H1 (cell line): ENCODE measurements at regions not wholly inside any gene's neighbourhood (a gene's known extent, or its start where the extent isn't known, plus 50 kb on each side); places are given as distances from the start of the nearest gene placed in this dataset.
A peak's percentile ranks its signal among the peaks of the same experiment; 100 is the strongest.

Source experiments
- CTCF ChIA-PET: fragments of 300-600 bp; sonication (Branson Sonifier 250); formaldehyde crosslinking; loops from one replicate; lab custom pipeline; 2021; ENCODE audit not compliant: partially characterized antibody; lab: Charles Lee
- POLR2A ChIA-PET: fragments of 300-600 bp; sonication (Branson Sonifier 250); formaldehyde crosslinking; loops from one replicate; lab custom pipeline; 2021; ENCODE audit warnings: inconsistent platforms; ENCODE audit not compliant: partially characterized antibody; lab: Charles Lee
- DNase-seq, 2 experiments: peaks; one replicate each; pipeline versions ENCODE4 v3.0.0 to v3.0.0-alpha.2; 2010 to 2022; ENCODE audit warnings: low spot score in 2 of 2, low read depth in 1 of 2, mixed read lengths in 1 of 2
- FAIRE-seq: peaks from 2 replicates; lab custom pipeline; 2011; peaks lifted over from hg19 to GRCh38; lab: Jason Lieb, UNC
- H2AFZ ChIP-seq: 2 replicates; pipeline ENCODE4 v1.8.1; 2012; ENCODE audit warnings: low read length, inconsistent platforms
- H2AK5ac ChIP-seq: 2 replicates; pipeline ENCODE4 v1.6.1; 2013; ENCODE audit warnings: low read depth, low read length
- H2BK120ac ChIP-seq: replicated peaks from 2 replicates; pipeline ENCODE3; 2013; ENCODE audit warnings: low read depth, low read length, inconsistent platforms
- H2BK12ac ChIP-seq: 2 replicates; pipeline ENCODE4 v1.6.1; 2013; ENCODE audit warnings: low read depth, low read length
- H2BK15ac ChIP-seq: 2 replicates; pipeline ENCODE4 v1.6.1; 2013; ENCODE audit warnings: low read length
- H2BK20ac ChIP-seq: 2 replicates; pipeline ENCODE4 v1.6.1; 2013; ENCODE audit warnings: low read length
- H2BK5ac ChIP-seq: 2 replicates; pipeline ENCODE4 v1.6.1; 2013; ENCODE audit warnings: low read depth, low read length
- H3K14ac ChIP-seq: 2 replicates; pipeline ENCODE4 v1.6.1; 2013; ENCODE audit warnings: inconsistent platforms; ENCODE audit not compliant: insufficient read length
- H3K18ac ChIP-seq: 2 replicates; pipeline ENCODE4 v1.6.1; 2013; ENCODE audit warnings: low read length; ENCODE audit errors: extremely low read depth
- H3K23ac ChIP-seq: 2 replicates; pipeline ENCODE4 v1.6.1; 2013; ENCODE audit warnings: inconsistent platforms; ENCODE audit not compliant: insufficient read length
- H3K23me2 ChIP-seq: 2 replicates; pipeline ENCODE4 v1.6.1; 2013; ENCODE audit warnings: low read depth, low read length
- H3K27ac ChIP-seq: 2 replicates; pipeline ENCODE4 v1.6.1; 2011; ENCODE audit warnings: low read depth, low read length, inconsistent platforms
- H3K27me3 ChIP-seq, 4 experiments: replicated peaks in 1 of 4; 1 replicate in 1 of 4; 2 replicates in 3 of 4; pipeline versions ENCODE4 v1.6.1 to v1.8.1; 2011 to 2013; ENCODE audit warnings: low read length in 3 of 4, mild to moderate bottlenecking in 3 of 4, inconsistent platforms in 2 of 4, mixed read lengths in 2 of 4, moderate library complexity in 1 of 4; ENCODE audit not compliant: control insufficient read depth in 3 of 4, insufficient read depth in 3 of 4; ENCODE audit errors: extremely low read depth in 1 of 4
- H3K36me3 ChIP-seq, 4 experiments: 2 replicates each; pipeline versions ENCODE4 v1.6.1 to v1.8.1; 2011 to 2013; ENCODE audit warnings: mild to moderate bottlenecking in 4 of 4, low read length in 3 of 4, moderate library complexity in 2 of 4, control low read depth in 1 of 4, inconsistent platforms in 1 of 4; ENCODE audit not compliant: insufficient read depth in 4 of 4, control insufficient read depth in 2 of 4
- H3K4ac ChIP-seq: replicated peaks from 2 replicates; pipeline ENCODE3; 2013; ENCODE audit warnings: low read length, low read depth, mixed read lengths, inconsistent platforms; ENCODE audit not compliant: insufficient read length
- H3K4me1 ChIP-seq, 4 experiments: replicated peaks in 1 of 4; 1 replicate in 1 of 4; 2 replicates in 3 of 4; pipeline versions ENCODE4 v1.6.1 to v1.8.1; 2011 to 2013; ENCODE audit warnings: low read length in 3 of 4, inconsistent platforms in 2 of 4, mixed read lengths in 1 of 4; ENCODE audit not compliant: insufficient read depth in 4 of 4, control insufficient read depth in 3 of 4
- H3K4me2 ChIP-seq, 2 experiments: 2 replicates each; pipeline versions ENCODE4 v1.6.1 to v1.8.1; 2011 to 2013; ENCODE audit warnings: low read depth in 2 of 2, low read length in 2 of 2, control low read depth in 1 of 2, inconsistent platforms in 1 of 2, mild to moderate bottlenecking in 1 of 2; ENCODE audit not compliant: insufficient read depth in 1 of 2
- H3K4me3 ChIP-seq, 4 experiments: fragments of 200-600, 300-600 bp in 1 of 4; sonication (generic), shearing (Covaris generic), sonication (Bioruptor Twin) in 1 of 4; 2 replicates each; pipeline versions ENCODE4 v1.5.1 to v1.8.1; 2011 to 2016; ENCODE audit warnings: low read length in 4 of 4, low read depth in 3 of 4, control low read depth in 2 of 4, inconsistent platforms in 2 of 4, mild to moderate bottlenecking in 2 of 4, mixed read lengths in 1 of 4, moderate library complexity in 1 of 4; ENCODE audit not compliant: insufficient read depth in 2 of 4; ENCODE audit errors: extremely low read depth in 1 of 4
- H3K56ac ChIP-seq: replicated peaks from 2 replicates; pipeline ENCODE3; 2013; ENCODE audit warnings: low read depth, mild to moderate bottlenecking, mixed read lengths, low read length, inconsistent platforms; ENCODE audit not compliant: insufficient read length
- H3K79me1 ChIP-seq: 2 replicates; pipeline ENCODE4 v1.6.1; 2013; ENCODE audit warnings: low read depth, low read length, control low read depth
- H3K79me2 ChIP-seq, 2 experiments: 2 replicates each; pipeline versions ENCODE4 v1.6.1 to v1.8.1; 2012 to 2013; ENCODE audit warnings: low read length in 2 of 2, mild to moderate bottlenecking in 2 of 2, inconsistent platforms in 1 of 2; ENCODE audit not compliant: insufficient read depth in 2 of 2, control insufficient read depth in 1 of 2
- H3K9ac ChIP-seq, 4 experiments: replicated peaks in 1 of 4; 1 replicate in 1 of 4; 2 replicates in 3 of 4; pipeline versions ENCODE4 v1.6.1 to v1.8.1; 2011 to 2013; ENCODE audit warnings: low read depth in 3 of 4, low read length in 3 of 4, control low read depth in 2 of 4, mild to moderate bottlenecking in 2 of 4, moderate library complexity in 2 of 4, inconsistent platforms in 1 of 4; ENCODE audit errors: extremely low read depth in 1 of 4
- H3K9me3 ChIP-seq, 2 experiments: 2 replicates each; pipeline versions ENCODE4 v1.6.1 to v1.8.1; 2012 to 2013; ENCODE audit warnings: mild to moderate bottlenecking in 2 of 2, moderate library complexity in 2 of 2, control low read depth in 1 of 2, inconsistent platforms in 1 of 2, low read depth in 1 of 2, low read length in 1 of 2, mixed read lengths in 1 of 2; ENCODE audit not compliant: insufficient read depth in 2 of 2
- H4K20me1 ChIP-seq, 2 experiments: replicated peaks in 1 of 2; 2 replicates each; pipeline versions ENCODE3 to v1.8.1; 2011 to 2013; ENCODE audit warnings: inconsistent platforms in 2 of 2, low read length in 2 of 2, mild to moderate bottlenecking in 1 of 2; ENCODE audit not compliant: insufficient read depth in 2 of 2, control insufficient read depth in 1 of 2
- H4K5ac ChIP-seq: 2 replicates; pipeline ENCODE4 v1.6.1; 2013; ENCODE audit warnings: low read length, low read depth, mixed read lengths, inconsistent platforms; ENCODE audit not compliant: insufficient read length
- H4K8ac ChIP-seq: 2 replicates; pipeline ENCODE4 v1.8.0; 2013; ENCODE audit warnings: mild to moderate bottlenecking, moderate library complexity, low read length, inconsistent platforms; ENCODE audit not compliant: insufficient read depth; ENCODE audit errors: extremely low read depth
- H4K91ac ChIP-seq: replicated peaks from 2 replicates; pipeline ENCODE3; 2013; ENCODE audit warnings: low read length, mixed read lengths, inconsistent platforms; ENCODE audit not compliant: insufficient read length
- ATF3 ChIP-seq: IDR thresholded peaks from 2 replicates; pipeline ENCODE4 v1.6.1; 2011; ENCODE audit warnings: low read depth, mild to moderate bottlenecking, low read length; ENCODE audit not compliant: insufficient read depth
- CBX5 ChIP-seq: fragments of 300-800, 300-1000 bp; sonication (generic); IDR thresholded peaks from 2 replicates; pipeline ENCODE4 v1.7.1; 2016; ENCODE audit warnings: antibody characterized with exemption, low read length, low read depth
- CREB1 ChIP-seq: IDR thresholded peaks from 2 replicates; pipeline ENCODE4 v1.6.1; 2012; ENCODE audit warnings: inconsistent platforms
- EGR1 ChIP-seq: IDR thresholded peaks from 2 replicates; pipeline ENCODE4 v1.6.1; 2011; ENCODE audit warnings: low read depth, low read length, borderline replicate concordance
- NANOG ChIP-seq: IDR thresholded peaks from 2 replicates; pipeline ENCODE4 v1.6.1; 2011; ENCODE audit warnings: low read length, low read depth, mild to moderate bottlenecking, inconsistent platforms; ENCODE audit not compliant: insufficient read depth, poor library complexity, severe bottlenecking
- RBBP5 ChIP-seq: IDR thresholded peaks from 2 replicates; pipeline ENCODE4 v1.7.1; 2012; ENCODE audit warnings: low read depth, mild to moderate bottlenecking, inconsistent platforms, low read length, moderate library complexity, borderline replicate concordance
- WGBS, 2 experiments: shearing (Covaris generic) in 1 of 2; methylation state at CpG; one replicate each; pipeline versions ENCODE4 v1.1.6 to v1.1.7; 2013 to 2015; ENCODE audit warnings: low lambda C conversion rate in 2 of 2, mixed read lengths in 2 of 2, inconsistent platforms in 1 of 2, low coverage in 1 of 2, missing lambda C conversion rate in 1 of 2; ENCODE audit not compliant: insufficient replicate concordance in 2 of 2, insufficient coverage in 1 of 2, insufficient read length in 1 of 2; ENCODE audit errors: extremely low coverage in 1 of 2, missing lambda C conversion rate in 1 of 2; 5-methylcytosine and 5-hydroxymethylcytosine counted together

DNA sequence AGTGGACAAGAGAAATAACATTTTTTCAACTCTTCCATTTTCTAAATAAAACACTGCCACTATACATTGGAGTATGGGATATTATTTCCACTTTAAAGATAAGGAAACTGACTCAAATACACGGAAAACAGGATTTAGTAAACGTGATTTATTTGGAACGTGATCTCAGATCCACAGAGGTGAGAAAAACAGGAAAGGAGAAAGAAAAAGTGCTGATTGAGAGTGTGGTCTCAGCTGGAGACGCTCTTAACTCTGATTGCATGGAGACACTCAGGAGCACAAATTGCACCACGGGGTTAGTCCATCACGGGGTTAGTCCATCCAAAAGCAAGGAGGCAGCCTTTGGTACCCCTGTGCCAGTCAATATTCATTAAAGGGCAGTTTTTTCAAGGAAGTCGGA lies 142.5 kb downstream of the GNAT3 start:
- Histone ChIP-seq H3K27me3 (no peaks in the 10 kb centered on the region), H4K5ac (no peak overlapping the region), H3K9me3 (0 out of 4 replicates have a peak, but pooled peaks cover 0 to 3% of the 10 kb centered on the region in 2 experiments), H3K14ac (no peak overlapping the region), H3K36me3 (no peaks in the 10 kb centered on the region), H3K56ac (no peak overlapping the region), H3K79me2 (no peaks in the 10 kb centered on the region), H2BK20ac (no peak overlapping the region), H3K9ac (no peak overlapping the region), H3K18ac (no peak overlapping the region), H3K79me1 (no peaks in the 10 kb centered on the region), H3K4me2 (no peak overlapping the region), H3K4ac (no peak overlapping the region), H3K27ac (no peak overlapping the region), H3K4me1 (no peaks in the 10 kb centered on the region), H4K20me1 (no peaks in the 10 kb centered on the region), H2BK5ac (no peak overlapping the region), H2BK12ac (no peak overlapping the region), H3K23ac (no peak overlapping the region), H3K23me2 (no peaks in the 10 kb centered on the region), H2BK120ac (no peak overlapping the region), H2AK5ac (no peak overlapping the region), H4K8ac (no peak overlapping the region), H2AFZ (0 out of 2 replicates have a peak overlapping the region, but pooled peaks have one; percentile 49), H4K91ac (no peak overlapping the region), H3K4me3 (no peak overlapping the region), H2BK15ac (no peak overlapping the region)
- ChIA-PET POLR2A (interaction anchor here (0.5 kb wide), 1 partner anchor 1043 kb away, joined by 4 read pairs; no protein-coding TSS in a partner anchor), CTCF (no interaction called here)
- FAIRE-seq (no peak), DNase-seq (no peak)
- TF ChIP-seq ATF3 (no peak), RBBP5 (no peak), NANOG (no peak), EGR1 (no peak), CREB1 (no peak), CBX5 (no peak)
- WGBS, 2 experiments = 89% methylated on average over 7 of the region's 7 CpGs; no CpG with 5 or more reads in 1 of the 2 experiments
